ENCODE measurements at regions not wholly inside any gene's neighbourhood (a gene's known extent, or its start where the extent isn't known, plus 50 kb on each side); places are given as distances from the start of the nearest gene placed in this dataset.

- no peak for TF ChIP-seq CTCF (conservative IDR thresholded peaks at IDR 0.05; ENCODE audit: low read depth in 2 of 2)
- TF ChIP-seq POLR2AphosphoS5 (IDR thresholded peaks at IDR 0.05; ENCODE audit: low read depth), result no peak
- no peak for TF ChIP-seq EZH2phosphoT487 (IDR thresholded peaks at IDR 0.05; ENCODE audit: unreplicated experiment)
- no peak for TF ChIP-seq REST (IDR thresholded peaks at IDR 0.05; ENCODE audit: unreplicated experiment)
- TF ChIP-seq NANOG (IDR thresholded peaks at IDR 0.05; ENCODE audit: borderline replicate concordance), result no peak
- TF ChIP-seq ETS1 (IDR thresholded peaks at IDR 0.05), result no peak
- TF ChIP-seq EZH2 (IDR thresholded peaks at IDR 0.05; ENCODE audit: low read depth, unreplicated experiment), result no peak
- no peak for TF ChIP-seq STAT1 (IDR thresholded peaks at IDR 0.05; ENCODE audit: unreplicated experiment)
These were observed 130.9 kb upstream of the MYCN start for GRCh38 chr2:15809404-15809803.

Measured in GM23338 (cell line).